Uterus (tissue), 2 donors: ENCODE measurements at regions not wholly inside any gene's neighbourhood (a gene's known extent, or its start where the extent isn't known, plus 50 kb on each side); places are given as distances from the start of the nearest gene placed in this dataset.

Experiments
- CTCF ChIP-seq, 4 experiments: fragments of 200-600 bp in 2 of 4; fragments of 450-650 bp in 2 of 4; sonication (generic) in 2 of 4; IDR thresholded peaks; one replicate each; pipeline ENCODE4 v1.5.1; 2016 to 2019; ENCODE audit warnings: antibody characterized with exemption in 4 of 4, mild to moderate bottlenecking in 2 of 4, moderate library complexity in 1 of 4
- POLR2A ChIP-seq, 2 donors: fragments of 450-650 bp; IDR thresholded peaks; one replicate each; pipeline ENCODE4 v1.6.1; 2016; ENCODE audit warnings: antibody characterized with exemption in 2 of 2, mild to moderate bottlenecking in 1 of 2, moderate library complexity in 1 of 2

GRCh38 chr10:10330418-10330817 is 687.3 kb upstream of the CELF2 start:
- TF ChIP-seq CTCF (IDR thresholded peaks at IDR 0.05): no peak
- no peak for TF ChIP-seq POLR2A (IDR thresholded peaks at IDR 0.05)
